Natural killer cell (primary cell): ENCODE measurements at regions not wholly inside any gene's neighbourhood (a gene's known extent, or its start where the extent isn't known, plus 50 kb on each side); places are given as distances from the start of the nearest gene placed in this dataset.

Experiments
- ATAC-seq, 3 donors: fragments of 150-1000 bp in 2 of 3; fragments of 200-7000 bp in 1 of 3; cut with Tn5 transposase; 1 replicate in 1 of 3; 2 replicates in 2 of 3; pipeline ENCODE4 v1.10.0; 2021; ENCODE audit warnings: mild to moderate bottlenecking in 2 of 3, moderate library complexity in 2 of 3
- DNase-seq, 2 donors: peaks; one replicate each; pipeline versions ENCODE4 v3.0.0 to v3.0.0-alpha.2; 2013 to 2021; ENCODE audit warnings: mixed read lengths in 1 of 2
- H3K27ac ChIP-seq: one replicate; pipeline ENCODE4 v1.5.1; 2013; ENCODE audit warnings: mild to moderate bottlenecking, low read length
- H3K27me3 ChIP-seq: one replicate; pipeline ENCODE4 v1.6.1; 2013; ENCODE audit warnings: low read length; ENCODE audit not compliant: control insufficient read depth, insufficient read depth
- H3K36me3 ChIP-seq: one replicate; pipeline ENCODE4 v1.6.1; 2013; ENCODE audit warnings: low read length; ENCODE audit not compliant: control insufficient read depth, insufficient read depth
- H3K4me1 ChIP-seq: one replicate; pipeline ENCODE4 v1.6.1; 2013; ENCODE audit warnings: low read length; ENCODE audit not compliant: control insufficient read depth, insufficient read depth
- H3K4me3 ChIP-seq: one replicate; pipeline ENCODE4 v1.5.1; 2013; ENCODE audit warnings: low read length
- H3K9me3 ChIP-seq: one replicate; pipeline ENCODE4 v1.6.1; 2013; ENCODE audit warnings: low read length; ENCODE audit not compliant: control insufficient read depth, insufficient read depth
- H3K27ac Mint-ChIP-seq, 2 donors: one replicate each; pipeline ENCODE4 v1.8.0; 2022; ENCODE audit warnings: mild to moderate bottlenecking in 2 of 2, mixed read lengths in 2 of 2, moderate library complexity in 1 of 2
- H3K27me3 Mint-ChIP-seq, 2 donors: one replicate each; pipeline ENCODE4 v1.8.0; 2022; ENCODE audit warnings: low read depth in 2 of 2, mixed read lengths in 2 of 2
- H3K36me3 Mint-ChIP-seq: one replicate; pipeline ENCODE4 v1.8.0; 2022; ENCODE audit warnings: mixed read lengths
- H3K4me1 Mint-ChIP-seq, 2 donors: one replicate each; pipeline ENCODE4 v1.8.0; 2022; ENCODE audit warnings: mixed read lengths in 2 of 2
- H3K4me3 Mint-ChIP-seq: one replicate; pipeline ENCODE4 v1.8.0; 2022; ENCODE audit warnings: mild to moderate bottlenecking, moderate library complexity, mixed read lengths
- H3K9me3 Mint-ChIP-seq, 2 donors: one replicate each; pipeline ENCODE4 v1.8.0; 2022; ENCODE audit warnings: mixed read lengths in 2 of 2
- whole genome bisulfite sequencing: methylation state at CpG from one replicate; pipeline ENCODE4 v1.1.7; 2013; ENCODE audit warnings: missing lambda C conversion rate; ENCODE audit not compliant: insufficient coverage; 5-methylcytosine and 5-hydroxymethylcytosine counted together
- intact Hi-C: fragments of 100-400 bp; cut with micrococcal nuclease; formaldehyde crosslinking; loops from one replicate; pipeline ENCODE4 v1.14.2; 2022
- TF ChIP-seq, protein P1 (sequence below): fragments of 200-600 bp; IDR thresholded peaks from one replicate; pipeline ENCODE4 v1.8.0; 2022; ENCODE audit warnings: antibody characterized with exemption

DNA sequence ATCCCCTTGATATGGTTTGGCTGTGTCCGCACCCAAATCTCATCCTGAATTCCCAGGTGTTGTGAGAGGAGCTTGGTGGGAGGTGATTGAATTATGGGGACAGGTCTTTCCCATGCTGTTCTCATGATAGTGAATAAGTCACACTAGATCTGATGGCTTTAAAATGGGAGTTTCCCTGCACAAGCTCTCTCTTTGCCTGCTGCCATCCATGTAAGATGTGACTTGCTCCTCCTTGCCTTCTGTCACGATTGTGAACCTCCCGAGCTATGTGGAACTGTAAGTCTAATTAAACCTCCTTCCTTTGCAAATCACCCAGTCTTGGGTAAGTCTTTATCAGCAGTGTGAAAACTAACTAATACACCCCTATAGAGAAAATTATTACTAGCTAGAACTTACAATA lies 959.5 kb upstream of the ADGRL2 start:
- DNase-seq, result no peak
- H3K27me3 Mint-ChIP-seq, result no peaks in the 10 kb centered on the region
- peaks cover 19 to 31% of the 10 kb centered on the region in 2 donors for H3K9me3 Mint-ChIP-seq
- H3K27ac ChIP-seq, result no peak overlapping the region
- no peaks in the 10 kb centered on the region for H3K4me1 ChIP-seq
- no peaks in the 10 kb centered on the region for H3K4me1 Mint-ChIP-seq
- no peak for ATAC-seq
- H3K4me3 ChIP-seq, result no peak overlapping the region
- no peaks in the 10 kb centered on the region for H3K9me3 ChIP-seq
- no peaks in the 10 kb centered on the region for H3K36me3 ChIP-seq
- intact Hi-C loops, result no loop called here
- peaks cover 20% of the 10 kb centered on the region for H3K36me3 Mint-ChIP-seq
- H3K27me3 ChIP-seq, result no peaks in the 10 kb centered on the region
- no peak overlapping the region for H3K27ac Mint-ChIP-seq
- no peak overlapping the region for H3K4me3 Mint-ChIP-seq
- TF ChIP-seq, protein P1, sequence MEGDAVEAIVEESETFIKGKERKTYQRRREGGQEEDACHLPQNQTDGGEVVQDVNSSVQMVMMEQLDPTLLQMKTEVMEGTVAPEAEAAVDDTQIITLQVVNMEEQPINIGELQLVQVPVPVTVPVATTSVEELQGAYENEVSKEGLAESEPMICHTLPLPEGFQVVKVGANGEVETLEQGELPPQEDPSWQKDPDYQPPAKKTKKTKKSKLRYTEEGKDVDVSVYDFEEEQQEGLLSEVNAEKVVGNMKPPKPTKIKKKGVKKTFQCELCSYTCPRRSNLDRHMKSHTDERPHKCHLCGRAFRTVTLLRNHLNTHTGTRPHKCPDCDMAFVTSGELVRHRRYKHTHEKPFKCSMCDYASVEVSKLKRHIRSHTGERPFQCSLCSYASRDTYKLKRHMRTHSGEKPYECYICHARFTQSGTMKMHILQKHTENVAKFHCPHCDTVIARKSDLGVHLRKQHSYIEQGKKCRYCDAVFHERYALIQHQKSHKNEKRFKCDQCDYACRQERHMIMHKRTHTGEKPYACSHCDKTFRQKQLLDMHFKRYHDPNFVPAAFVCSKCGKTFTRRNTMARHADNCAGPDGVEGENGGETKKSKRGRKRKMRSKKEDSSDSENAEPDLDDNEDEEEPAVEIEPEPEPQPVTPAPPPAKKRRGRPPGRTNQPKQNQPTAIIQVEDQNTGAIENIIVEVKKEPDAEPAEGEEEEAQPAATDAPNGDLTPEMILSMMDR, result no peak
- 85% methylated on average over 3 of the region's 3 CpGs for WGBS

DNA sequence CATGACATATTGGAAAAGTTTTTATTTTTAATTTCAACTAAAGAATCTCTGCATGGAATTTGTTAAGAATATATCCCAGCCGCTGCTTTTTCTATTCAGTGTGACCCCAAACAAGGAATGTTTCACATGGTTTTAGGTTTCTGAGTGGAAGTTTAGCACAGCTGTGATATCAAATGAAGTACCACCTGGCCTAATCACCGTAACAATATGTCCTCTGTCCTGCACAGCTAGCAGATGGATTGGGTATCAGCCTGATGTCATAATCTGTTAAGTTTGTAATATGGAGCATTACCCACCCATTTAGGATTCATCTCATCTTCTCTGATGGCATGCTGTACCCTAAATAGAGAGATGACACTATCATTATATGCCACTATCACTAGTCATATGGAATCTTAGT lies 963.7 kb upstream of the ADGRL2 start:
- 100% methylated on average over 2 of the region's 2 CpGs for WGBS
- H3K9me3 Mint-ChIP-seq, result peaks cover 18 to 29% of the 10 kb centered on the region in 2 donors
- no peak overlapping the region for H3K4me3 Mint-ChIP-seq

DNA sequence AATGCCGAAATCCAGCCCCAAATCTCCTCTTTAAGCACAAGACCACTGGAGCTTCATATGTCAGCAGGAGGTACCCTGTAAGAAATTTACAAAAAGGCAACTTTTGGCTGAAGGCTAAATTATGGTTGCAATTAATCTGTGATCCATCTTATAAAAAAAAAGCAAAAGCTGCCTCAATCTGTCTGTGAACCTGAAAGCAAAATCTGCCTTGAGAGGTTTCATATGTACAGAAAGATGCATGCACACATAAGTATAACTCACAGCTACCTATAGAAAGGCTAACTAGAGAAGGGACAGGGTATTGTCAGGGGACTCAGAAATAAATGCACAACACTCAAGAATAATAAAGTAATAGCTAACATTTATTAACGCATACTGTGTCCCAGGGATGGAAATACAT lies 964.2 kb upstream of the ADGRL2 start:
- H3K4me3 Mint-ChIP-seq, result no peak overlapping the region
- WGBS, result 88% methylated on average over 1 of the region's 2 CpGs
- ATAC-seq, result no peak
- no peaks in the 10 kb centered on the region for H3K4me1 Mint-ChIP-seq
- H3K27ac ChIP-seq, result no peak overlapping the region
- H3K4me1 ChIP-seq, result no peaks in the 10 kb centered on the region
- DNase-seq, result no peak
- intact Hi-C loops, result no loop called here
- no peaks in the 10 kb centered on the region for H3K36me3 ChIP-seq
- TF ChIP-seq, protein P1, result no peak
- no peaks in the 10 kb centered on the region for H3K27me3 ChIP-seq
- no peak overlapping the region for H3K4me3 ChIP-seq
- H3K27ac Mint-ChIP-seq, result no peak overlapping the region
- peaks cover 12% of the 10 kb centered on the region for H3K36me3 Mint-ChIP-seq
- H3K9me3 ChIP-seq, result no peaks in the 10 kb centered on the region
- no peaks in the 10 kb centered on the region for H3K27me3 Mint-ChIP-seq
- peaks cover 15 to 24% of the 10 kb centered on the region in 2 donors for H3K9me3 Mint-ChIP-seq

More for the DNA sequence above, 963.7 kb upstream of the ADGRL2 start:
- Histone ChIP-seq H3K27me3 (no peaks in the 10 kb centered on the region), H3K4me1 (no peaks in the 10 kb centered on the region), H3K4me3 (no peak overlapping the region), H3K27ac (no peak overlapping the region), H3K9me3 (no peaks in the 10 kb centered on the region), H3K36me3 (no peaks in the 10 kb centered on the region)
- TF ChIP-seq, protein P1, result no peak
- intact Hi-C loops, result no loop called here
- H3K27me3 Mint-ChIP-seq, result no peaks in the 10 kb centered on the region
- no peak overlapping the region for H3K27ac Mint-ChIP-seq
- peaks cover 14% of the 10 kb centered on the region for H3K36me3 Mint-ChIP-seq
- no peak for ATAC-seq
- H3K4me1 Mint-ChIP-seq, result no peaks in the 10 kb centered on the region
- DNase-seq, result no peak

DNA sequence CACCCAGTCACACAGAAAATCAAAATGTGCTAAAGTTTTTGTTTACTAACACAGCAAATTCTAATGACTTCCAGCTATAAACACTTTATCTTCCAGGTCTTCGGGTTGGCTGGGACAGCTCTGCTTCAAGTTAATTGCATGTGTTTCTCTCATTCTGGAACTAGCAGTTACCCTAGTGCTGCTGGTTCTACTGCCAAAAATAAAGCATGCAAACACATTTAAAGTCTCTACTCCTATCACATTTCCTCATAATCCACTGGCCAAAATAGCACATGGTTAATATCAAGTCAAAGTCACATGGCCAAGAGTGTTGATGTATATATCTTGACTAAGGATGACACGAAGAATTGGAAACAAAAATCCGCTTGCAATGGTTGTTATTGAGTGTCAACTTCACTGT lies 973.1 kb upstream of the ADGRL2 start:
- peaks cover 11 to 18% of the 10 kb centered on the region in 2 donors for H3K9me3 Mint-ChIP-seq
- no peak overlapping the region for H3K27ac ChIP-seq
- H3K4me3 Mint-ChIP-seq, result no peak overlapping the region
- H3K27ac Mint-ChIP-seq, result no peak overlapping the region
- no peaks in the 10 kb centered on the region for H3K27me3 Mint-ChIP-seq
- 91% methylated on average over 3 of the region's 3 CpGs for WGBS
- DNase-seq (no peak), ATAC-seq (no peak)
- no peaks in the 10 kb centered on the region for H3K9me3 ChIP-seq
- H3K4me1 ChIP-seq, result no peaks in the 10 kb centered on the region
- H3K36me3 Mint-ChIP-seq, result no peaks in the 10 kb centered on the region
- no peaks in the 10 kb centered on the region for H3K4me1 Mint-ChIP-seq
- no peak overlapping the region for H3K4me3 ChIP-seq
- intact Hi-C loops, result no loop called here
- TF ChIP-seq, protein P1, result no peak
- no peaks in the 10 kb centered on the region for H3K27me3 ChIP-seq
- no peaks in the 10 kb centered on the region for H3K36me3 ChIP-seq
